ENCODE measurements at regions not wholly inside any gene's neighbourhood (a gene's known extent, or its start where the extent isn't known, plus 50 kb on each side); places are given as distances from the start of the nearest gene placed in this dataset.

DNA sequence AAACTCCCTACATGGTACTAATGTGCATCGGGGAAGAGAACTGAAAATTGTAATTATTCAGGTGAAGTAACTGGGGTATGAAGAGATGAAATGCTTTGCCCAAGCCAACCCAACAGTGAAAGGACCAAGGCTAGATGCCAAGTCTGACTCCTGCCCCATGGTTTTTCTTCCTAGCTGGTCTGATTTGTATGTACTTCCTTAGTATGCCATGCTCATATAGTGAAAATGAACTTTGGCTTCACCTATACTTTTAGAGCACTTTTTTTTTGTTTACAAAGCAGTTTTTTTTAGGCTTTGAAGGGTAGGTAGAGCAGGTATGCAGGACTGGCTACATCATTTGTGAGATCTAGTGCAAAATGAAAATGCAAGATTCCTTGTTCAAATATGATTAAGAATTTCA lies 359.4 kb upstream of the RIOK2 start:
- TF ChIP-seq POLR2AphosphoS5 (IDR thresholded peaks at IDR 0.05; ENCODE audit: low read depth, low read length), result no peak
- TF ChIP-seq FOXP2 (optimal IDR thresholded peaks at IDR 0.05; ENCODE audit: borderline replicate concordance, extremely low read depth, extremely low read length, insufficient read depth), result no peak
